Astrocyte (in vitro differentiated cells and primary cell): ENCODE measurements at regions not wholly inside any gene's neighbourhood (a gene's known extent, or its start where the extent isn't known, plus 50 kb on each side); places are given as distances from the start of the nearest gene placed in this dataset.

Source experiments
- EZH2 ChIP-seq: IDR thresholded peaks from 2 replicates; pipeline ENCODE4 v1.6.1; 2012; ENCODE audit warnings: mild to moderate bottlenecking, low read length, inconsistent platforms; ENCODE audit not compliant: insufficient read depth
- TF ChIP-seq, protein P1 (sequence below): IDR thresholded peaks from 2 replicates; pipeline ENCODE4 v1.5.1; 2011; ENCODE audit warnings: low read depth, mild to moderate bottlenecking, inconsistent platforms, low read length, moderate library complexity; ENCODE audit not compliant: insufficient read depth

DNA sequence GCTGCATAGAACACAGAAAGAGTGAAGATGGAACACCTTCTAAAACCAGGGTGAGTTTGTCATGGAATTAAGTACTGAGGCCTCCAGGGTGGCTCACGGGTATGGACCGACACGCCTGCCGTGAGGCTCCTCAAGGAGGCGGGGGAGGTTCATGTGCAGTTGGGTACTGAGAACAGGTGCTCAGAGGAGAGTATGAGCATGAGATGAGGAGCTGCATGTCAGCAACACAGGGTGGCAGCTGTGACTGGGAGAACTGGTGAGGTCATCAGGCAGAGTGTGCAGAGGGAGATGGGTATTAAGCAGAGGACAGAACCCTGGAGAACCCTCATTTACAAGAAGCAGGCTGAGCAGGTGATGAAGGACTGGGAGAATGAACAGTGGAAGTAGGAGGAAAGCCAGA, 63.2 kb upstream of the KLHL29 start:
- TF ChIP-seq, protein P1, sequence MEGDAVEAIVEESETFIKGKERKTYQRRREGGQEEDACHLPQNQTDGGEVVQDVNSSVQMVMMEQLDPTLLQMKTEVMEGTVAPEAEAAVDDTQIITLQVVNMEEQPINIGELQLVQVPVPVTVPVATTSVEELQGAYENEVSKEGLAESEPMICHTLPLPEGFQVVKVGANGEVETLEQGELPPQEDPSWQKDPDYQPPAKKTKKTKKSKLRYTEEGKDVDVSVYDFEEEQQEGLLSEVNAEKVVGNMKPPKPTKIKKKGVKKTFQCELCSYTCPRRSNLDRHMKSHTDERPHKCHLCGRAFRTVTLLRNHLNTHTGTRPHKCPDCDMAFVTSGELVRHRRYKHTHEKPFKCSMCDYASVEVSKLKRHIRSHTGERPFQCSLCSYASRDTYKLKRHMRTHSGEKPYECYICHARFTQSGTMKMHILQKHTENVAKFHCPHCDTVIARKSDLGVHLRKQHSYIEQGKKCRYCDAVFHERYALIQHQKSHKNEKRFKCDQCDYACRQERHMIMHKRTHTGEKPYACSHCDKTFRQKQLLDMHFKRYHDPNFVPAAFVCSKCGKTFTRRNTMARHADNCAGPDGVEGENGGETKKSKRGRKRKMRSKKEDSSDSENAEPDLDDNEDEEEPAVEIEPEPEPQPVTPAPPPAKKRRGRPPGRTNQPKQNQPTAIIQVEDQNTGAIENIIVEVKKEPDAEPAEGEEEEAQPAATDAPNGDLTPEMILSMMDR = no peak
- no peak for TF ChIP-seq EZH2
